Lower leg skin (tissue), 3 donors: ENCODE measurements at regions not wholly inside any gene's neighbourhood (a gene's known extent, or its start where the extent isn't known, plus 50 kb on each side); places are given as distances from the start of the nearest gene placed in this dataset.

ENCODE experiments used
- CTCF ChIP-seq, 3 donors: fragments of 450-650 bp; IDR thresholded peaks; one replicate each; pipeline ENCODE4 v1.5.1; 2016; ENCODE audit warnings: antibody characterized with exemption in 3 of 3, mild to moderate bottlenecking in 3 of 3, moderate library complexity in 2 of 3
- POLR2A ChIP-seq, 2 donors: fragments of 450-650 bp; IDR thresholded peaks; one replicate each; pipeline ENCODE4 v1.6.1; 2016 to 2017; ENCODE audit warnings: antibody characterized with exemption in 2 of 2, mild to moderate bottlenecking in 1 of 2, moderate library complexity in 1 of 2

GRCh38 chr5:19048726-19049125 lies 939.3 kb downstream of the CDH18 start:
- no peak for TF ChIP-seq CTCF (IDR thresholded peaks at IDR 0.05)
- TF ChIP-seq POLR2A (IDR thresholded peaks at IDR 0.05): no peak
